GM13976 (cell line): ENCODE measurements at regions not wholly inside any gene's neighbourhood (a gene's known extent, or its start where the extent isn't known, plus 50 kb on each side); places are given as distances from the start of the nearest gene placed in this dataset.
"Not testable (repeated sequence)": the region's sequence is repeated elsewhere in the genome, so short reads cannot be mapped to it uniquely, and the experiment has no call there.

Experiments
- DNase-seq: peaks from one replicate; pipeline ENCODE4 v3.0.0; 2012; ENCODE audit warnings: low spot score
- in situ Hi-C: fragments of 300-500 bp; cut with MboI; formaldehyde crosslinking; loops from one replicate; pipeline ENCODE4 v1.12.0; 2022; ENCODE audit warnings: low sequenced_read_pairs, mixed read lengths, inconsistent platforms; ENCODE audit not compliant: unreplicated experiment

DNA sequence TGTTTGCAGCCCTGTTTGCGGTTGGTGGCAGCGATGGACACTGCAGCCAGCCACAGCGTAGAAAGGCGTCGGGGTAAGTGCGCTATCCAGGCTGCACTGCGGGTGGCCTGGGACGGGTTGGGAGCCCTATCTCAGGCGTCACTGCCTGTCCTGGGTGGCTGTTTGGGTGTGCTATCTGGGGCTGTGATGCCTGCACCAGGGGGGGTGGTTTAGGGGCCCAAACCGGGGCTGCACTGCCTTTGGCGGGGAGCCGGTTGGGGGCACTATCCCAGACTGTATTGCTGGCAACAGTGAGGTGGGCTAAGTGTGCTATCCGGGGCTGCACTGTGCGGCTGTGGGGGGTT, 248.2 kb downstream of the TP53TG3F start:
- DNase-seq, in situ Hi-C loops: not testable (repeated sequence)

DNA sequence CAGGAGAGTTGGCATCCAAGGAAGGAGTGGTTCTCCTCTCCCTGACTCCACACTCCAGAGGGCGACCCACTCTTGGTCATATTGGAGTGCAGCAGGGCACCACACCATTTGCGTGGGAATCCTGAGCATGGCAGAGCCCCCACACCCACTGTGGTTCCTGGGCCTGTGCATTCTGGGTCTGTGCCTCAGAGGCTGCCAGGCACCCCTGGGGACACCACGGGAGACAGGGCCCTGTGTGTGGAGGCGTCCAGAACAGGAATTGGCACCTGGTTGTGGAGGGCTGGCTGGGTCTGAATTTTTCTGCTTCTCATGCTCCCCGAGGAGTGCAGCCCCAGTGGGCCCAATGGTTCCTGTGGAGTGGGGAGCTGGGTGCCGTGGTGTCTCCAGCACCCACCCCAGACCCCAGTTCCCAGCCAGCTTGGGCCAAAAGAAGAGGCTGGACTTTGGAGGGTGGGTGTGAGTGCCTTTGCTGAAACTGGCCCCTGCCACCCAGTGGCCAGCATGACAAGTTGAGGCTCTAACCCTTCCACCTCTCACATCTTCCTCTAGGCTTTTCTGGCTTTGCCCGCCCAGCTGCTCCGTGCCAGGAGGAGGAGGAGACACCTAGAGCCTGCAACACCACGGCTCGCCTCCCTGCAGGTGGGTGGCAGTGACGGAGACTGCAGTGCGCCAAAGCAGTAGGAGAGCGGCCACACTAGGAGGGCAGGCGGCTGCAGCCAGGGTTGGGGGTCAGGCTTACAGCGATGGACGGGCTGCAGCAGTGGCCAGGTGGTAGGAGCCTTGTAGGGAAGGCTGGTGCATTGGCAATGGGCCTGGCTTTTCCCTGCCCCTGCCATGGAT, 250.7 kb downstream of the TP53TG3F start:
- DNase-seq, in situ Hi-C loops: not testable (repeated sequence)

- not testable (repeated sequence) for DNase-seq
Measured at GRCh38 chr16:33710696-33711087, 251.3 kb downstream of the TP53TG3F start.

DNA sequence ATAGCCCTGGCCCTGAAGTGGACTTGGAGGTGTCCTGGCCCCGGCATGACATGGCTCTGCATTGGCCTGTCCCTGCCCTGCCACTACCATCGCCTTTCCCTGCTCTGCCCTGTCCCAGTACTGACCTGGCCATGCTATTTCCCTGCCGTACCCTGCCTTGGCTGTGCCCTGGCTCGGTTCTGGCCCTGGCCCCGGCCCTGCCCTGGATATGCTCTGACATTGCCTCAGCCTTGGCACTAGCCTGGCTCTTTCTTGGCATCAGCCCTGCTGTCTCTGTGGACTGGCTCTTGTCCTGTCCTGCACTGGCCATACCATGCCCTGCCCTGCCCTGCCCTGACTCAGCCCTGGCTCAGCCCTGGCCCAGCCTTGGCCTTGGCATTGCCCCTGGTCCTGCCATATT, 252.2 kb downstream of the TP53TG3F start:
- in situ Hi-C loops, DNase-seq: not testable (repeated sequence)

More at GRCh38 chr16:33710696-33711087, 251.3 kb downstream of the TP53TG3F start:
- in situ Hi-C loops: not testable (repeated sequence)

DNA sequence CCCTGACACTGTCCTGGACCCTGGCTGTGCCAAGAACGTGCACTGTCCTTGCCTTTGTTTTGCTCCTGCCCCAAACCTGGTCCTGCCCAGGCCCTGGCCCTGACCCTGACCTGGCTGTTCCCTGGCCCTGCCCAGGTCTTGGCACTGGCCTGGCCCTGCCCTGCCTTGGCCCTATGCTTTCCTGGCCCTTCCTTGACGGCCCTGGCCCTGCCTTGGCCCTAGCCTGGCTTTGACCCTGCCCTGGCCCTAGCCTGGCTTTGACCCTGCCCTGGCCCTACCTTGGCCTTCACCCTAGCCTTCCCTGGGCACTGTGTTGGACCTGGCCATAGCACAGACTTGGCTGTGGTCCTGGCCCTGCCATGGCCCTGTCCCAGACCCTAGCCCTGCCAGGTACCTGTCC, 252.9 kb downstream of the TP53TG3F start:
- DNase-seq, in situ Hi-C loops: not testable (repeated sequence)

- DNase-seq, in situ Hi-C loops: not testable (repeated sequence)
Measured at GRCh38 chr16:33712851-33713709, 253.7 kb downstream of the TP53TG3F start.

GRCh38 chr16:33713710-33714538, 254.5 kb downstream of the TP53TG3F start:
- in situ Hi-C loops, DNase-seq: not testable (repeated sequence)

- DNase-seq, in situ Hi-C loops: not testable (repeated sequence)
Measured at GRCh38 chr16:33731167-33731566, 271.8 kb downstream of the TP53TG3F start.

DNA sequence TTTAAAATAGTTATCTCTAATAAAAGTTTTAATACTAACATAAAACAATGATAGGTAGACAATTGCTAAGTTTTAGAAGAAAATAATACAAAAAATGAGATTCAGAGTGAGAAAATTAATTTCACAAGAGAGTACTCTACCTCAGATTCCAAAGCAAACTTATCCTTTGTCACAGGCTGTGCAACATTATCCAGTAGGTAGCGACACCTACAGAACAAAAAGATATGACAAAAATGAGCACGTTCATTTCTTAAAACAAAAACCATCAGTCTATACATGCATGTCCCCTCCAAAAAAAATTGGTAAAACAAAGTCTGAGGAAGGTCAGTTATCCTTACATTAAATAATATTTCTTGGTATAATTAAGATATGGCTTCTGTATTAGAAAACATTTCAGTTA, 275.2 kb downstream of the TP53TG3F start:
- DNase-seq, in situ Hi-C loops: not testable (repeated sequence)

GRCh38 chr16:33766869-33767765, 307.7 kb downstream of the TP53TG3F start:
- peak; percentile 0 for DNase-seq
- in situ Hi-C loops: not testable (repeated sequence)

DNA sequence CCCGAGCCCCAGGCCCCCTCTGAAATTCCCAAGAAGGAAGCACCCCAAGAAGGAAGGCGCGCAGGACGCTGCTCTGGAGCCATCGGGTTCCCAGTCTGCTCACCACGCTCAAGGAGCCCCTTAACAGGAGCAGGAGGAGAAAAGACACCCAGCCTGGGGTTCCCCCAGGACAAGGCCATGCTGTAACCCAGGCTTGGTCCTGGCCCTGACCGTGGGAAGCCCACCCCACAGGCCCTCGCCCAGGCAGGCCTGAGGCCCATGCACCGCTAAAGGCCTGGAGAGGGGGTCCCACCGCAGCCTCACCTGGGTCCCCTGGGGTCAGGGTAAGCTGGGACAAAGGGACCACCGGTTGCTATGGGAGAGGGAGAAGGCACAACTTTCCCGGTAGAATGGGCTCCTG, 309.3 kb downstream of the TP53TG3F start:
- in situ Hi-C loops: not testable (repeated sequence)
- peak; percentile 0 for DNase-seq

- in situ Hi-C loops, DNase-seq: not testable (repeated sequence)
Measured at GRCh38 chr16:33769180-33769846, 309.9 kb downstream of the TP53TG3F start.

GRCh38 chr16:33770478-33770877, 311.1 kb downstream of the TP53TG3F start:
- in situ Hi-C loops, DNase-seq: not testable (repeated sequence)

- in situ Hi-C loops, DNase-seq: not testable (repeated sequence)
Measured at GRCh38 chr16:33771211-33771610, 311.8 kb downstream of the TP53TG3F start.

- in situ Hi-C loops, DNase-seq: not testable (repeated sequence)
Measured at GRCh38 chr16:33773966-33774365, 314.6 kb downstream of the TP53TG3F start.

- DNase-seq, in situ Hi-C loops: not testable (repeated sequence)
Measured at GRCh38 chr16:33774724-33775123, 315.3 kb downstream of the TP53TG3F start.

DNA sequence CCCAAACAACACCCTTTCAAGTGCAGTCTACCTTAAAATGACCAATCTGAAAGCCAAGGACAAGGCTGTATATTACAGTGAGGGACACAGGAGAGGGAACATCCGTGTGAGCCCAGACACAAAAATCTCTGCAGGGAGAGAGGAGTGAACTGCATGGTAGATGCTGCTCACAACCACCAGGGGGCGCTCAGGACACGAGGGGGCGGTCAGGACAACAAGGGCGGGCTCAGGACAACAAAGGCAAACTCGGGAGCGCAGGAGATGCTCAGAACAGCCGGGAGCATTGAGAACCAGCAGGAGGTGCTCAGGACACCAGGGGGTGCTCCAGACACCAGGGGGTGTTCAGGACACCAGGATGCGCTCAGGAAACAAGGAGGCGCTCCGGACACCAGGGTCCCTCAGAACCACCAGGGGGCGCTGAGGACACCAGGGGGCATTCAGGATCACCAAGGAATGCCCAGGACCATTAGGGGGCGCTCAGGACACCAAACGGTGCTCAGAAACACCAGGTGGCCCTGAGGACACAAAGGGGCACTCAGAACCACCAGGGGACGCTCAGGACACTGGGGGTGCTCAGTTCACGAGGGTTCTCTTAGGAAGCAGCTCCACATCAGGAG, 357.0 kb downstream of the TP53TG3F start:
- DNase-seq, in situ Hi-C loops: not testable (repeated sequence)
